SU-DHL-6 (cell line): ENCODE measurements at regions not wholly inside any gene's neighbourhood (a gene's known extent, or its start where the extent isn't known, plus 50 kb on each side); places are given as distances from the start of the nearest gene placed in this dataset.

Source experiments
- EZH2phosphoT487 ChIP-seq: fragments of 200-600 bp; sonication (generic), shearing (Covaris generic); conservative IDR thresholded peaks from 2 replicates; pipeline ENCODE4 v1.6.1; 2018; ENCODE audit warnings: mild to moderate bottlenecking, antibody characterized with exemption, low read length, moderate library complexity, mixed read lengths
- TF ChIP-seq, protein P1 (sequence below): fragments of 200-600 bp; sonication (generic); IDR thresholded peaks from one replicate; pipeline ENCODE4 v1.5.1; 2017; ENCODE audit warnings: antibody characterized with exemption, mild to moderate bottlenecking, low read length, moderate library complexity; ENCODE audit not compliant: insufficient read depth, poor library complexity, severe bottlenecking

GRCh38 chr6:134405386-134406087 lies 87.6 kb upstream of the SGK1 start:
- TF ChIP-seq, protein P1, sequence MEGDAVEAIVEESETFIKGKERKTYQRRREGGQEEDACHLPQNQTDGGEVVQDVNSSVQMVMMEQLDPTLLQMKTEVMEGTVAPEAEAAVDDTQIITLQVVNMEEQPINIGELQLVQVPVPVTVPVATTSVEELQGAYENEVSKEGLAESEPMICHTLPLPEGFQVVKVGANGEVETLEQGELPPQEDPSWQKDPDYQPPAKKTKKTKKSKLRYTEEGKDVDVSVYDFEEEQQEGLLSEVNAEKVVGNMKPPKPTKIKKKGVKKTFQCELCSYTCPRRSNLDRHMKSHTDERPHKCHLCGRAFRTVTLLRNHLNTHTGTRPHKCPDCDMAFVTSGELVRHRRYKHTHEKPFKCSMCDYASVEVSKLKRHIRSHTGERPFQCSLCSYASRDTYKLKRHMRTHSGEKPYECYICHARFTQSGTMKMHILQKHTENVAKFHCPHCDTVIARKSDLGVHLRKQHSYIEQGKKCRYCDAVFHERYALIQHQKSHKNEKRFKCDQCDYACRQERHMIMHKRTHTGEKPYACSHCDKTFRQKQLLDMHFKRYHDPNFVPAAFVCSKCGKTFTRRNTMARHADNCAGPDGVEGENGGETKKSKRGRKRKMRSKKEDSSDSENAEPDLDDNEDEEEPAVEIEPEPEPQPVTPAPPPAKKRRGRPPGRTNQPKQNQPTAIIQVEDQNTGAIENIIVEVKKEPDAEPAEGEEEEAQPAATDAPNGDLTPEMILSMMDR: no peak
- no peak for TF ChIP-seq EZH2phosphoT487
